ENCODE measurements at regions not wholly inside any gene's neighbourhood (a gene's known extent, or its start where the extent isn't known, plus 50 kb on each side); places are given as distances from the start of the nearest gene placed in this dataset.

GRCh38 chr11:81059356-81059755, 1618.5 kb upstream of the TENM4 start:
- no peak for TF ChIP-seq POLR2A (IDR thresholded peaks at IDR 0.05)
- TF ChIP-seq, protein P1, sequence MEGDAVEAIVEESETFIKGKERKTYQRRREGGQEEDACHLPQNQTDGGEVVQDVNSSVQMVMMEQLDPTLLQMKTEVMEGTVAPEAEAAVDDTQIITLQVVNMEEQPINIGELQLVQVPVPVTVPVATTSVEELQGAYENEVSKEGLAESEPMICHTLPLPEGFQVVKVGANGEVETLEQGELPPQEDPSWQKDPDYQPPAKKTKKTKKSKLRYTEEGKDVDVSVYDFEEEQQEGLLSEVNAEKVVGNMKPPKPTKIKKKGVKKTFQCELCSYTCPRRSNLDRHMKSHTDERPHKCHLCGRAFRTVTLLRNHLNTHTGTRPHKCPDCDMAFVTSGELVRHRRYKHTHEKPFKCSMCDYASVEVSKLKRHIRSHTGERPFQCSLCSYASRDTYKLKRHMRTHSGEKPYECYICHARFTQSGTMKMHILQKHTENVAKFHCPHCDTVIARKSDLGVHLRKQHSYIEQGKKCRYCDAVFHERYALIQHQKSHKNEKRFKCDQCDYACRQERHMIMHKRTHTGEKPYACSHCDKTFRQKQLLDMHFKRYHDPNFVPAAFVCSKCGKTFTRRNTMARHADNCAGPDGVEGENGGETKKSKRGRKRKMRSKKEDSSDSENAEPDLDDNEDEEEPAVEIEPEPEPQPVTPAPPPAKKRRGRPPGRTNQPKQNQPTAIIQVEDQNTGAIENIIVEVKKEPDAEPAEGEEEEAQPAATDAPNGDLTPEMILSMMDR (IDR thresholded peaks at IDR 0.05), result no peak
